G401.6 (cell line): ENCODE measurements at regions not wholly inside any gene's neighbourhood (a gene's known extent, or its start where the extent isn't known, plus 50 kb on each side); places are given as distances from the start of the nearest gene placed in this dataset.

Experiments used
- FAIRE-seq: peaks from 2 replicates; lab custom pipeline; 2012; peaks lifted over from hg19 to GRCh38; lab: Jason Lieb, UNC

DNA sequence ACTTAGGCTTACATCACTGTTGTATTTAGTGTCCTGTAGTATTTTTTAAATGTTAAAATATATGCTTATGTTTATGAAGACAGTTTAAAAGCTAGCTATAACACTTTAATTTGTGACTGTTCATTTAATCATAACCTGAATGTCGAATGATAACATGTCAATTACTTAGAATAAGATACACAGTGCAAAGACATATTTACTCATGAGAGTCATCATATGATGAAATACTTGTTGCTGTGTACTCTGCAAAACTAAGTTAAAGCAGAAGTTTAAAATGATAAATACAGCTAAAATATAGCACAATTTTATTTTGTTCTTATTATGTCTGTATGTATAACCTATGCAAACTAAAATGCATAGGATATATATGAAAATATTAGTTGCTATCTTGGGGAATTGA is 497.4 kb downstream of the FSCB start:
- no peak for FAIRE-seq

DNA sequence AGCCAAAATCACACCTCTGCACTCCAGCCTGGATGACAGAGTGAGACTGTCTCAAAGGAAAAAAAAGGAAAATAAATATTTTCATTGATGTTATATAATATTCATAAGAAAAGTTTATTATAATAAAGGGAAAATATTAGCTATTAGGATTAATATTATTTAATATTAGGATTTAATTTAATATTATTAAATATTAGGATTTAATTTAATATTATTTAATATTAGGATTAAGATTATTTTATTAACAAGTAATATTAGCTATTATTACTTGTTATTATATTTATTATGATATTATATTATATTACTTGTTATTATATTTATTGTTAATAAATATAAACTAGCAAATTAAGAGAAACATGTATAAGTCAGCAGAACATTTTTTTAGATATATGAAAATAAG is 518.1 kb downstream of the FSCB start:
- FAIRE-seq = peak; percentile 96

DNA sequence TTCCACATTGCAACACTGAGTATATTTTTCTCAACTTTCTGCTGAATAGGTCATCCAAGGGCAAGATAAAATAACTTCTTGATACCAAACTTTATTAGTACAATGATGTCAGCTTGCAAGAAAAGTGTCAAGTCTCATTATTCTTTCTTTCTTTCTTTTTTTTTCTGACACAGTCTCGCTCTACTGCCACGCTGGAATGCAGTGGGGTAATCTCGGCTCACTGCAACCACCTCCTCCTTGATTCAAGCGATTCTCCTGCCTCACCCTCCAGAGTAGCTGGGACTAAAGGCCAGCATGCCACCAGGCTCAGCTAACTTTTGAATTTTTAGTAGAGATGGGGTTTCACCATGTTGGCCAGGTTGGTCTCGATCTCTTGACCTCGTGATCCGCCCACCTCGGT is 523.4 kb downstream of the FSCB start:
- FAIRE-seq = no peak

DNA sequence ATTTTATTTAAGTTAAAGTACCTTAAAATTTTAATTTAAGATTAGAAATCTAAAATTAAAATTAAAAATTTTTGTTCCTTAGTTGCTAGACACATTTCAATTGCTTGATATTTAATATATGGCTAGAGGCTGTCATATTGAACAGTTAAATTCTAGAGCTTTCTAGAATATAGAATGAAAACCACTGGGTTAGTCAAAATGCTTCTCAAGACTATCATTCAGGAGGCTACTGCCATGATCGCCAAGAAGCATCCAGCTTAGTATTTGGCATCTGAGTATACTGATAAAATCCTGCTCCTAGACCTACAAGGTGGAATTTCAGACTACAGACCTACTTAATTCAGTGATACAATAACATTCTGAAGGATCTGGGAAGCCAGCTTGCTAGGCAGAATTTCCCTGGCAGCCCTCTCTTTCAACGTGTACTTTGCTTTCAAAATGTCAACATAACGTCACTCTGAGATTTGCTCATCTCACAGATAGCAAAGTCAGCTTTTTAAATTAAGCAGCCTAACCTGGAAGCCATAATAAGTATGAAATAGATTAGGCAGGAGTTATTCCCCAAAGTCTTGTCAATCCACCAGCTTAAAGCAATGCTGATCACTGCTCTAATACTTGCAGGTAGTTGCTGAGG is 525.8 kb downstream of the FSCB start:
- FAIRE-seq = no peak

DNA sequence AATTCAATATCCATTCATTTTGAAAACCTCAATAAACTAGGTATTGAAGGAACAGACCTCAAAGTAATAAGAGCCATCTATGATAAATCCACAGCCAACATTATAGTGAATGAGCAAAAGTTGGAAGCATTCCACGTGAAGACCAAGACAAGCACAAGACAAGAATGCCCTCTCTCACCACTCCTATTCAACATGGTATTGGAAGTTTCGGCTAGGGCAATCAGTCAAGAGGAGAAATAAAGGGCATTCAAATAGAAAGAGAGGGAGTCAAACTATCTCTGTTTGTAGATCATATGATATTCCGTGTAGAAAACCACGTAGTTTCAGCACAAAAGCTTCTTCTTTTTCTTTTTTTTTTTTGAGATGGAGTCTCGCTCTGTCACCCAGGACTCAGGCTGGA is 550.3 kb downstream of the FSCB start:
- FAIRE-seq = no peak

DNA sequence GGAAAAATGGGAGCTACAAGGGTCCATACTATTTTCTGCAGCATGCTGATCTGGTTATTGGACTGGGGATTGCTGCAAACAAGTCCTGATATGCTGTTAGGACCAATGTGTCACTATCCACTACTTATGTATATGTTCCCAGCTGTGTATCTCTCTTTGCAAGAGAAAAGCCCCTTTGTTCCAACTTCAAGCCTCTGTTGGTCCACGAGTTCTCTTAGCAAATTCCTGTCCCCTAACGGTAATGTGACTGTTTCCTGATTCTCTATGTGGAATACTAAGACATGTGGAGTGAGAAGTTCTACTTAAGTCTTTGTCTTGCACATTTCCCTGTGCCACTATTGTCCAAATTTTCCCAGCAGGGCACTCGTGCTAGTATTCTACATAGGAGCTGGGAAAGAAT is 557.7 kb downstream of the FSCB start:
- no peak for FAIRE-seq

DNA sequence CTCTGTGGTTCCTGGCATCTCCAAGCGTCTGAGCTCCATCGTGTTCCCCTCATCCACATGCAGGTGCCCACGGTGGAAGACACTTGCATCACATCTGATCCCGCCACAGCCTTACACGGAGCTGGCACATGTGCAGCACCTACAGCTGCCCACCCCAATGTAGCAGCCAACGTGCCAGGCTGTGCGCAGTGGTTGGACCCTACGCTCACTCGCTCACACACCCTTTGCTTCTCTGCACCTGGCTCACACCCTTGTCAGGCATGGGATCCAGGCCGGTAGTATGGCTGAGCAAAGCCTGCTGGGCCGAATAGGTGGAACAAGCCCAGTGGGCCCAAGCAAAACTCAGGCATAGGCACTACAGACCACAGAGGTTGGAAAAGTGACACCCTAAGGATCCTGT is 567.2 kb downstream of the FSCB start:
- no peak for FAIRE-seq

DNA sequence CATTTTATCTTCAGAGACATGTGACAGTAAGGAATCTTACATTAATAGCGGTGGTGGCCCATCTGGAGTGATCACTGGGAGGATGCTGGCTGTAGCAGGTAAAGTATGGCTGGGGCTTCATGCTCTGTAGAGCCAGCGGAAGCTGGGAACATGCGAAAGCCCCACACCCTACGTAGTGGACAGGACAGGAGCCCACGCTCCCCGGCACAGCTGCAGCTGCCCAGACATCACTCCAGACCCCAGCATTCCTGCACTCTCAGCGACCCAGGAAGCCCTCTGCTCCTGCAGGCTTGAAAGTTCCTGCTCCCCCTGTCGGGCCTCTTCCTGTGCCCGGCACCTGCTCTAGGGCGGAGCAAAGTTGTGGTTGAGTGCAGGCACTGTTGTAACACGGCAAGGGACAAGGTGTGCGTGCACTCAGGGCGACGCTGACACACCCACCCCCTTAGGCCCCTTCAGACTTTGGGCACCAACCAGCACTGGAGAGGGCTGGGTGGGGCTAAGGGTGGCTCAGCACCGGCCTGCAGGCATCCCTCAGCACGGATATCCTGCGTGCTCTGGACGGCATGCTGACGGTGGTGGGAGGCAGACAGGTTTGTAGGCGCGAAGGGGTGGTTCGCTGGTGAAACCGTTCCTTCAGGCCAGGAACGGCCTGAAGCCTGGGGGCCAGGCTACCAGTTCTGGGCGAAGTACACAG is 568.3 kb downstream of the FSCB start:
- no peak for FAIRE-seq

DNA sequence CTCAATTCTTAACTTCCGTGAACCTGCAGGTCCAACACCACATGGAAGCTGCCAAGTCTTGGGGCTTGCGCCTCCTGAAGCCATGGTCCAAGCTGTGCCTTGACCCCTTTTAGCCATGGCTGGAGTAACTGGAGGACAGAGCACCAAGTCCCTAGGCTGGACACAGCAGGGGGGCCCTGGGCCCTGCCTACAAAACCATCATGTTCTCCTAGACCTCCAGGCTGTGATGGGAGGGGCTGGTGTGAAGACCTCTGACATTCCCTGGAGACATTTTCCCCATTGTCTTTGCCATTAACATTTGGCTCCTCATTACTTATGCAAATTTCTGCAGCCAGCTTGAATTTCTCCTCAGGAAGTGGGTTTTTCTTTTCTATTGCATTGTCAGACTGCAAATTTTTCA is 570.1 kb downstream of the FSCB start:
- no peak for FAIRE-seq

DNA sequence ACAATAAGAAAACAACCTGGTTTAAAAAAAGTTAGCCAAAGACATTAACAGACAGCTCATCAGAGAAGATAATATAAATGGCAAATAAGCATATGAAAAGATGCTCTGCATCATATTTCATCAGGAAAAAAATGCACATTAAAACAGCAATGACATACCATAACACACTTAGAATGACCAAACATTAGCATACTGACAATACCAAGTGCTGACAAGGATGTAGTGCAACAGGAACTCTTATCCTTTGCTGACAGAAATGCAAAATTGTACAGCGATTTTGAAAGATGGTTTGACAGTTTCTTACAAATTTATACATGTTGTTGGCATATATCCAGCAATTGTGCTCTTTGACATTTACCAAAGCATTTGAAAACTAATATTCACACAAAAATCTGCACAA is 573.0 kb downstream of the FSCB start:
- no peak for FAIRE-seq

DNA sequence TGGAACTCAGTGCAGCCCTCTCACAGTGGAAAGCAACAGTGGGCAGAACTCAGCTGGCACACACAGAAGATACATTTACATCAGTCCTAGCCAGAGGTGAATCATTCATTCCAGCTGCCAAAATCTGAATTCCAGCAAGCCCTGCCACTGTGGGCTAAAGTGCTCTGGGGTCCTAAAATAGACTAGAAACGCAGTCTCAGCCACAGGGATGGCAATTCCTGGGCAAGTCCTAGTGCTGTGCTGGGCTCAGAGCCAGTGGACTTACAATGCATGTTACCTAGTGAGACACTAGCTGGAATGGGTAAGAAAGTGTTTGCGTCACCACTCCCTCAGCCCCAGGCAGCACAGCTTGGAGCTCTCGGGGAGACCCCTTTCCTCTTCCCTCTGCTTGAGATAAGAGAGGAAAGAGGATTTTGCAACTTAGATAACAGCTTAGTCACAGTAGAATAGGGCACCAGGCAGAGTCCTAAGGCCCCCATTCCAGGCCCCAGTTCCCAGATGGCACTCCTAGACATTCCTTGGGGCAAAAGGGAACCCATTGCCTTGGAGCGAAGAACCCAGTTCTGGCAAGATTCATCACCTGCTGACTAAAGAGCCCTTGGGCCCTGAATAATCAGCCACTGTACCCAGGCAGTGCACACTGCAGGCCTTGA is 592.9 kb downstream of the FSCB start:
- FAIRE-seq = no peak

DNA sequence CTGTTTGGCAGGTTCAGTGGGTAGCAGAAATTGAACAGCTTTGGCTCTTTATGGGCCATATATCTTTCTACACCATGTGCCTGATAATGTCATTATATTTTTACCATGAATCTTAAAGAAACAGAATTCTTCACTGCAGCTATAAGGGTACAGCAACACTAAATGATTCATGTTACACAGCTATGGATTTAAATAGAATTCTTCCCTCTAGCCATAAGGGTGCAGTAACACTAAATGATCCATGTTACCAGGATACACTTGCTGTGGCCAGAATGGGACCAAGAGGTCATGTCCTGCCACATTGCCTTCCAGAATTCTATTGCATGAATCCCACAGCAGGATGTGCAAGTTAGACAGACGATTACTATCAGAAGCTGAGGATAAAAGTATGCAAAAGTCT is 603.9 kb downstream of the FSCB start:
- FAIRE-seq = no peak

DNA sequence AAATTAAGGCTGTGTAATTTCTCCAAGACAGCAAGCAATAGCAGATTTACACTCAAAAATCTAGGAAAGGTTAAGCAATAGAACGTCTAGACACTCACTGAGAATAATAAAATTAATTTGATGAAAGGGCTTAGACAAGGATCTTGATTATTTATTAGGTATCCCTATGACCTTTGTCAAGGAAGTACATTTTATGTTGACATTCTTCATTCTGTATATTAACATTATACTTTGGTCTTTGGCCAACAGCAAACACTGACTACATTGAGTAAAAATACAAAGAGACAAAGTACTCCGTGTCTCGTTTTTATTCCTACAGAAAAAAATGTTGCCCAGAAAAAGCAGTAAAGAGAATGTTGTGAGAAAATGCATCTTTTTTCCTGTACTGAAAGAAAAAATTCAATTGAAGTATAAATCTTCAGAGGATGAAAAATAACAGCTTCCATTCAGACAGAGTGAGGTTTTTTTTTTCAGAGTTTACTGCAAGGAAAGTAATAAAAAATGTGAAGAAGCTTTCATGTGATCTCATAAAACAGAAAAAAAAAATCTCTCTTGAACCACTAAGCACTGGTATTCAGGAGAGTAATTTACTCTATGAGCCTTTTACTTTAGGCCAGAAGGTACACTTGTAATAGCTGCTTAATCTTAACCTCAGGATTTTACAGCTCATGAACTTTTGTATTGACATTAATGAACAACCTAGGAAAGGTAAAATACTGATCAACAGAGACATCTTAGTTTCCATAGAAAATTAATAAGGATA is 605.0 kb downstream of the FSCB start:
- no peak for FAIRE-seq

DNA sequence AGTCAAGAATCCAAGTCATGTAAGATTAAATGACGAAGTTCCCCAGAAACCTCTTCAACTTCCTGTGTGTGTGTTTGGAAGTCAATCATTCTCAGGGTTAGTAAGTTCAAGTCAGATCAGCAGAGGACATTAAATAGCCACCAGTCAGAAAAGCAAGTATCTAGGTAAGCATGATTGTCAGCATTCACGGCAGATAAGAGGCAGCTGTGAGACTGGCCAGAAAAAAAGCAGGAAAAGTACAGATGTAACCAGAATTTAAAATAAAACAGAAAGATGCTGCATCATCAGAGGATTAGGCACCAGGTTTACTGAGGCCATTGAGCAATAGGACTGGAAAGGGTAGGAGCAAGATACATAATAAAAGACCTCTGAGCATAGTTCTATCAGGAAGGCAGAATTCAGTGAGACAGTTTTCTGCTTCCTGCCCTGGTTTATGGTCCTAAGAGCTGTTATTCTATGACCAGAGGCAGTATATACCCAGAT is 606.9 kb downstream of the FSCB start:
- FAIRE-seq = no peak

DNA sequence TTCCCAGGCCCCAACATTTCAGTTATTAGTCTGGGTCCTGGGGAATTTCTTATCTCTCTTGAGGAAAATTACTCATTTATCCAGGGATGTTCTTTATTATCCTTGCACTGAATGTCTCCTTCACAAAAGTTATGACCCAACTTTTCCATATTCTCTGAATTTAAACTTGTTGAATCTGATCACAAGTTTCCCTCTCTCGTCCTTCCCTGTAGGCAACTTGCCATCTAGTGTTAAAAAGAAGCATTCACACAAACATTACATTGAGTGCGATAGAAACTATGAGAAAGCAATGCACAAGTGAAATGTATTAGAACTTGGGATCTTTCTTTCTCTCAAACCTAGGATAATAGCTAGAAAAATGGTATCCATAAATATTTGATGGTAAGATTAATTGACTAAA is 608.4 kb downstream of the FSCB start:
- no peak for FAIRE-seq

DNA sequence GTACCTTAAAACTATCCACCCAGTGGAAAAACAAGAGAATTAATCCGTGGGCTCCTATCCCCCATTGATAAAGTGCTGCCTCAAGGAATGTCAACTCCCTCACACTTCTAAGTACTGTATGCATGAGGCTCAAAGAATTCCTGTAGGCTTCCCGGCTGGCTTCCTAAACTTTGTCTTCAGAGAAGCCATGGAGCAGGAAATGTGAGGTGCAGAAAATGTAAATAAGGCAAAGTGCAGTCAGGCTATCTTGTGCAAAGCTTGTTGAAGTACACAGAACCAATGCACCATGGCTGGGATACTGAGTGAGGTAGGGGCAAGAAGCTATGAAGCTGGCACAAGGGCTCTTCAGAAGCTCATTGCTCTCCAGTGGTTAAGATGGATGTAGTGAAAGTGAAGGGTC is 611.0 kb downstream of the FSCB start:
- FAIRE-seq = no peak

DNA sequence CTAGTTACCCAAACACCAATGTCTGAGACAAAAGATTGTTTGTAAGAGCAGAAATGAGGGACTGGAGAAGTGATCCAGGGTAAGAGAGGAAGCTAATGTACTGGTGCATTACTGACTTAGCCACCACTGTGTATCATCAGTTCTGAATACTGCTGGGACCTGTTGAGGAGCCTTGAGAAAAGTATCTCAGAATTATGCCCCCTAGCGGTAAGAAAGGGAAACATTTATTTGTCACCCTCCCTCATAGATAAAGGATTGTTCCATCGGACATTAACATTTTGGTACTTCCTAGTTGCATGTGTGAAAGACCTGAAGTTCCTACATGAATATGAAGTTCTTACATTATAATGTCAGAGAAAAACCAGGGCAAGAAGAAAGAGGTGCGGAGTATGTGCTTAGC is 612.5 kb downstream of the FSCB start:
- no peak for FAIRE-seq

DNA sequence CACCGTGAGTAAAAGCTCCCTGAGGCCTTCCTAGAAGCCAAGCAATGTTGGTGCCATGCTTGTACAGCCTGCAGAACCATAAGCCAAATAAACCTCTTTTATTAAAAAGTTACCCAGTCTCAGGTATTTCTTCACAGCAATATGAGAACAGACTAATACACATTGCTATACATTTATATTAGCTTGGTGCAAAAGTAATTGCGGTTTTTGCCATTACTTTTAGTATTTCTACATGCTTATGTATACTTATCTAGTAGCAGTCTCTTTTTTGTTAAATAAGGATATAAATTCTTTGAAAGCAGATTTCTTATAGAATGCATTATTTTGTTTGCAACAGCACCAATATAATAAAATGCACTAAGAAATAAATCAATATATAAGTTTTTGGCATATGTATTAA is 619.6 kb downstream of the FSCB start:
- FAIRE-seq = no peak

DNA sequence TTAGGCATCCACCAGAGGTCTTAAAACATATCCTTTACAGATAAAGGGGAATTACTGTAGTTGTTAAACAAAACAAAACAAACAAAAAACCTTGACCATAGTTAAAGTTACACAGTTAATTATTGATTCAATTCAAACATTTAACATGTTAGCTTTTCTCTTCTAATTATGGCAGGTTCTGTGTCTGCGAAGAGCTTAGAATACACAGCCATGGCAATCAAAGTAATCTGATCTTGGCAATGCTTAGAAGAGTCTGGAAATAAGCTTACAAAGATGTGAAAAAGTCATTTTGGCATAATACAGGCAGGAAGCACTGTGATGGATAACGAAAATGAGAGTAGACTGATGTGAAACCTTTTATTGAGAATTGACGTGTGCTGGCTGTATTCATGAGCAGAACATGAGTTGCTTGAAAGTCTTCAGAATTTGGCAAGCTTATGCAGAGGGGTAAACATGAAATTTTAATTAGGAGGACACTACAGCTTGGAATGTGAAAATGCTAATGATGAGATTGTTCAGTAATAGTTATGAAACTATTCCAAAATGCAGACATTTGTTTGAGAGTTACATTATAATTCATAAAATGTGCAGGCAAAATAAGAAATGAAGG is 629.6 kb downstream of the FSCB start:
- no peak for FAIRE-seq

DNA sequence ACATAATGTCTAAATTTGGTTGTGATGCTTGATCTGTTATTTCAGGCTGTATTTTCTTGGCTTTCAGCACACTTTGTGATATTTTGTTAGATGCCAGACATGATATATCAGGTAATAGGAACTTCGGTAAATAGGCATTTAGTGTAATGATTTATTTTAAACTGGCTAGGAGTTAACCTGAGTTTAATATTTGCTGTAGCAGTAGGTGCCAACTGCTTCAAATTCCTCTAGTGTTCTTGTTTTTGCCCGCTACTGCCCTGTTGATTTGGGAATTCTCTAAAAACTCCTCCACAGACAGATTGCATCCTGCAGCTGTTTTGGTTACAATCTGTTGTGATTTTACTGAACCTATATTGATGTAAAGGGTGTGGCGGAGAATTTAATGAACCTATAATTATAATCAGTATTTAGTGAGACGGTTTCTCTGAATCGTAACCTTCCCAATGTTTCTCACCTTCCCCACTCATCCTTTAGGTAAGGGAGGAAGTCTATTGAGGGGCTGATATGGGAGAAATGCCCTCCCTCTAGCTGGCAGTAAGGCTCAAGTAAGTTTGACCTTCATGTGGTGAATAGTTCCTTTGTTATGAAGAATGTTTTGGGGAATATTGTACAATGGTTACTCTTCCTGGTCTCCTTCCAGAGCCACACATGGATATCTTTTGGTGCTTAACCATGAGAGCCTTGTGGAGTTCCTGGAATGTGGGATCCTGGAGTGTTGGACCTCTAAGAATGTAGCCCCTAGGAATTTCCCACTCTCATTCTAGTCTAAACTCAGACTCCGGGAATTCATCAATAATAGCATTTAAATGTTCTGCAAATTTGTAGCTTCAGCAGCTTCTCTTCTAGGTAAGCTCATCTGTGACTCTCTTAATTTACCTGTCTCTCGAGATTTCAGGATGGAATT is 634.1 kb downstream of the FSCB start:
- no peak for FAIRE-seq

DNA sequence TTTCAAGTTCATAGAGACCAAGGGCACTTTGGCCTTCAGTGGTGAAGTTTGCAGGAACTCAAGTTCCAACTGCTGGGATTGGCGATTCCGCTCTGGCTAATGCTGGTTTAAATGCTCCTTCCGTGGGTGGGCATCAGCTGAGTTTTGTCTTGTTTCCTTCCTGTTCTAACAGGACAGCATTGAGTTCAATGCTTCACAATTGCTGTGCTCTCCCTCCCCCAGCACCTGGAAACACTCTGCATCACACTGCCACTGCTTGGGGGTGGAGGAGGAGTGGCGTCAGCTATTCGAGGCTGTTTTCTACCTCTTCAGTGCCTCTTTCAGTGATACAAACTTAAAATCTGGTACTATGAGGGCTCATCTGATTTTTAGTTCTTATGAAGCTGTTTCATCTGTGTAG is 634.9 kb downstream of the FSCB start:
- no peak for FAIRE-seq

DNA sequence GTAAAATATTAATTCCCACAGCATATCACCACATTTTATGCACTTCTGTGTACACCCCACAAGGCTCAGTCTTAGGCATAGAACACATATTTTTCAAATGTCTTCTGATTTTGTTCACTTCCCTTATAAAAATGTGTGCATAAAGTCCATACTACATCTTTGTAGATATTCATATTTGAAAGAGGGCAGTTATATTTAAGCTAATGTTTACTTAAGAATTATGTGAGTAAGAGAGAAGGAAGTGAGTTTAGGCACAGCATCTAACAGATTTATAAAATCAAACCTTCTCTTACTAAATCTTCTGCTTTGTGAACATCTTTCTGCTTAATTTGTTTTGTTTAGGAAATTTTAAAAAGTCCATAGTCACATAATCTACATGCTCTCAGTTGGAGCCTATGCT is 648.1 kb downstream of the FSCB start:
- no peak for FAIRE-seq
